OCI-LY1 (cell line): ENCODE measurements at regions not wholly inside any gene's neighbourhood (a gene's known extent, or its start where the extent isn't known, plus 50 kb on each side); places are given as distances from the start of the nearest gene placed in this dataset.

Source experiments
- EZH2 ChIP-seq: fragments of 200-600 bp; sonication (generic), shearing (Covaris generic); IDR thresholded peaks from 2 replicates; pipeline ENCODE4 v1.8.0; 2017; ENCODE audit warnings: borderline replicate concordance, mixed run types, mild to moderate bottlenecking, antibody characterized with exemption, low read length, moderate library complexity, mixed read lengths
- TF ChIP-seq, protein P1 (sequence below): fragments of 200-600 bp; sonication (generic), shearing (Covaris generic); IDR thresholded peaks from 2 replicates; pipeline ENCODE4 v1.5.1; 2017; ENCODE audit warnings: mild to moderate bottlenecking, antibody characterized with exemption, low read length, moderate library complexity, mixed read lengths

DNA sequence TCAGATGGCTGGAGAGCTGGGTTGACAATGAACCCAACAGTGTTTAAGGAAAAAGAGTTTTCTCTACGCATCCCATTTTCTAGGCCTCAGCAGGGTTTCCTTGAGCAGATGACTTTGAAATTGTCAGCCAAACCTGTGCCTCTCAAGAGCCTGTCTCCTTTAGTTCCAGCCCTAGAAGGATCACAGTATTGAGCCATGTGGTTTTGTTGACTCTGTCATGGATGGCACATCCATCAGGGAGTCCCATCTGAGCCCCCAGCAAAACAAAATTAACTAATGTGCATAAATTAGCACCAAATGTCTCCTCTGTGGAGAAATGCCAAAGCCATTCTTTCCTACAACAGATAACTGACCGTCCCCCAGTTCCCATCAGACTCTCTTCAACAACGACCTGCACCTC lies 103.8 kb upstream of the BLID start:
- no peak for TF ChIP-seq EZH2
- TF ChIP-seq, protein P1, sequence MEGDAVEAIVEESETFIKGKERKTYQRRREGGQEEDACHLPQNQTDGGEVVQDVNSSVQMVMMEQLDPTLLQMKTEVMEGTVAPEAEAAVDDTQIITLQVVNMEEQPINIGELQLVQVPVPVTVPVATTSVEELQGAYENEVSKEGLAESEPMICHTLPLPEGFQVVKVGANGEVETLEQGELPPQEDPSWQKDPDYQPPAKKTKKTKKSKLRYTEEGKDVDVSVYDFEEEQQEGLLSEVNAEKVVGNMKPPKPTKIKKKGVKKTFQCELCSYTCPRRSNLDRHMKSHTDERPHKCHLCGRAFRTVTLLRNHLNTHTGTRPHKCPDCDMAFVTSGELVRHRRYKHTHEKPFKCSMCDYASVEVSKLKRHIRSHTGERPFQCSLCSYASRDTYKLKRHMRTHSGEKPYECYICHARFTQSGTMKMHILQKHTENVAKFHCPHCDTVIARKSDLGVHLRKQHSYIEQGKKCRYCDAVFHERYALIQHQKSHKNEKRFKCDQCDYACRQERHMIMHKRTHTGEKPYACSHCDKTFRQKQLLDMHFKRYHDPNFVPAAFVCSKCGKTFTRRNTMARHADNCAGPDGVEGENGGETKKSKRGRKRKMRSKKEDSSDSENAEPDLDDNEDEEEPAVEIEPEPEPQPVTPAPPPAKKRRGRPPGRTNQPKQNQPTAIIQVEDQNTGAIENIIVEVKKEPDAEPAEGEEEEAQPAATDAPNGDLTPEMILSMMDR = no peak
